Fibroblast of lung (primary cell): ENCODE measurements at regions not wholly inside any gene's neighbourhood (a gene's known extent, or its start where the extent isn't known, plus 50 kb on each side); places are given as distances from the start of the nearest gene placed in this dataset.

Source experiments
- EZH2 ChIP-seq: IDR thresholded peaks from 2 replicates; pipeline ENCODE4 v1.5.1; 2012; ENCODE audit warnings: low read length, control low read depth, mild to moderate bottlenecking; ENCODE audit errors: missing control alignments
- TF ChIP-seq, protein P1 (sequence below), 2 donors: IDR thresholded peaks in 1 of 2; conservative IDR thresholded peaks in 1 of 2; 1 replicate in 1 of 2; 2 replicates in 1 of 2; pipeline ENCODE4 v1.5.1; 2011 to 2012; ENCODE audit warnings: low read length in 2 of 2, control low read depth in 1 of 2, inconsistent platforms in 1 of 2, low read depth in 1 of 2, mild to moderate bottlenecking in 1 of 2

GRCh38 chr11:122395282-122395681 lies 260.2 kb upstream of the UBASH3B start:
- TF ChIP-seq, protein P1, sequence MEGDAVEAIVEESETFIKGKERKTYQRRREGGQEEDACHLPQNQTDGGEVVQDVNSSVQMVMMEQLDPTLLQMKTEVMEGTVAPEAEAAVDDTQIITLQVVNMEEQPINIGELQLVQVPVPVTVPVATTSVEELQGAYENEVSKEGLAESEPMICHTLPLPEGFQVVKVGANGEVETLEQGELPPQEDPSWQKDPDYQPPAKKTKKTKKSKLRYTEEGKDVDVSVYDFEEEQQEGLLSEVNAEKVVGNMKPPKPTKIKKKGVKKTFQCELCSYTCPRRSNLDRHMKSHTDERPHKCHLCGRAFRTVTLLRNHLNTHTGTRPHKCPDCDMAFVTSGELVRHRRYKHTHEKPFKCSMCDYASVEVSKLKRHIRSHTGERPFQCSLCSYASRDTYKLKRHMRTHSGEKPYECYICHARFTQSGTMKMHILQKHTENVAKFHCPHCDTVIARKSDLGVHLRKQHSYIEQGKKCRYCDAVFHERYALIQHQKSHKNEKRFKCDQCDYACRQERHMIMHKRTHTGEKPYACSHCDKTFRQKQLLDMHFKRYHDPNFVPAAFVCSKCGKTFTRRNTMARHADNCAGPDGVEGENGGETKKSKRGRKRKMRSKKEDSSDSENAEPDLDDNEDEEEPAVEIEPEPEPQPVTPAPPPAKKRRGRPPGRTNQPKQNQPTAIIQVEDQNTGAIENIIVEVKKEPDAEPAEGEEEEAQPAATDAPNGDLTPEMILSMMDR (conservative IDR thresholded peaks at IDR 0.05 in 1 of 2, IDR thresholded peaks at IDR 0.05 in 1 of 2; ENCODE audit: low read depth in 1 of 2, low read length in 2 of 2) = no peak
- TF ChIP-seq EZH2 = no peak
